Activated CD4-positive, alpha-beta T cell treated with anti-CD3 and anti-CD28 coated beads, Interleukin-2, amount 10 ng/mL, durations not matched to agents 24 days and 14 days (primary cell): ENCODE measurements at regions not wholly inside any gene's neighbourhood (a gene's known extent, or its start where the extent isn't known, plus 50 kb on each side); places are given as distances from the start of the nearest gene placed in this dataset.

Experiments used
- DNase-seq: peaks from one replicate; pipeline ENCODE4 v3.0.0; 2022
- H3K27ac Mint-ChIP-seq: one replicate; pipeline ENCODE4 v1.8.0; 2022; ENCODE audit warnings: mild to moderate bottlenecking, mixed read lengths
- H3K27me3 Mint-ChIP-seq: one replicate; pipeline ENCODE4 v1.8.0; 2022; ENCODE audit warnings: mixed read lengths
- H3K36me3 Mint-ChIP-seq: one replicate; pipeline ENCODE4 v1.8.0; 2022; ENCODE audit warnings: low read depth, mild to moderate bottlenecking, mixed read lengths
- H3K4me1 Mint-ChIP-seq: one replicate; pipeline ENCODE4 v1.8.0; 2021; ENCODE audit warnings: mixed read lengths
- H3K4me3 Mint-ChIP-seq: one replicate; pipeline ENCODE4 v1.8.0; 2022; ENCODE audit warnings: mild to moderate bottlenecking, moderate library complexity, mixed read lengths
- H3K9me3 Mint-ChIP-seq: one replicate; pipeline ENCODE4 v1.8.0; 2021; ENCODE audit warnings: mixed read lengths
- intact Hi-C: fragments of 100-400 bp; cut with micrococcal nuclease; formaldehyde crosslinking; loops from one replicate; pipeline ENCODE4 v1.15.1; 2023

DNA sequence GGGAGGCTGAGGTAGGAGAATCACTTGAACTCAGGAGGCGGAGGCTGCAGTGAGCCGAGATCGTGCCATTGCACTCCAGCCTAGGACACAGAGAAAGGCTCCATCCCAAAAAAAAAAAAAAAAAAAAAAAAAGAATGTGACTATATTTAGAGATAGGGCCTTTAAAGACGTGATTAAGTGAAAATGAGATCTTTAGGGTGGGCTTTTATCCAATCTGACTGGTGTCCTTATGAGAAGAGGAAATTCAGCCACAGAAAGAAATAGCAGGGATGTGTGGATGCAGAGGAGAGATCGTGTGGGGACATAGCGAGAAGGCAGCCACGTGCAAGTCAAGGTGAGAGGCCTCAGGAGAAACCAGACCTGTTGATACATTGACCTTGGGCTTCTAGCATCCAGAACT, 69.9 kb upstream of the ACSL3 start:
- H3K9me3 Mint-ChIP-seq: peaks cover 9% of the 10 kb centered on the region
- no peaks in the 10 kb centered on the region for H3K36me3 Mint-ChIP-seq
- H3K4me3 Mint-ChIP-seq: no peak overlapping the region
- no peak for DNase-seq
- H3K27ac Mint-ChIP-seq: no peak overlapping the region
- H3K4me1 Mint-ChIP-seq: peaks cover 14% of the 10 kb centered on the region
- peaks cover 5% of the 10 kb centered on the region for H3K27me3 Mint-ChIP-seq
- intact Hi-C loops: no loop called here

DNA sequence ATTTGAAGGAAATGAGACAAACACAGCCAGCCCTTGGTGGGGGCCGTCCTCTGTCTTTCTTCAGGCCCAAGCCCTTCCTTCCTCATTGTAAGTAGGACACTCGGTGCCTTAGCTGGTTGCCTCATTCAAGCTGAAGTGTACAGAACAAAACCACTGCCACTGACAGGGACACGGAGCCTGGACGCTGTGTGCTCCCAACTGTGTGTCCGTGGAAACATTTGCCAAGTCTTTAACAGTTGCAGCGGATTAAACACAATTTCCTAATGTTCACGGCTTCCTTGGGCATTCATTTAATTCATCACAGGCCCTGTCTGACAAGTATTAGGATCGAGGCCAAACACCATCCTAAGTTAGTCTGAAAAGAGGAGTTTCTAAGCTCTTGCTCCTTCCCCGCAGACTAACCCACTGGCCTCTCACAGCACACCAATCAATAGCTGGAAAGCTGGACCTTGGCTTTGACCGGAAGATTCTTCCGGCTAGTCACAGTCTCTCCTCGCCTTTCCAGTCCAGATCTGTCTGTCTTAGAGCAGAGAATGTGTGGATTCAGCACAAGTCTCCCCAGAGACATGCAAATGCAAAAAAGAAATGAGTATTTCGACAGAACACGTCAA, 68.7 kb upstream of the ACSL3 start:
- Mint-ChIP-seq H3K4me3 (no peak overlapping the region), H3K27ac (no peak overlapping the region), H3K27me3 (peaks cover 2% of the 10 kb centered on the region), H3K9me3 (peaks cover 1% of the 10 kb centered on the region), H3K36me3 (no peaks in the 10 kb centered on the region), H3K4me1 (peaks cover 11% of the 10 kb centered on the region)
- intact Hi-C loops: no loop called here
- no peak for DNase-seq

DNA sequence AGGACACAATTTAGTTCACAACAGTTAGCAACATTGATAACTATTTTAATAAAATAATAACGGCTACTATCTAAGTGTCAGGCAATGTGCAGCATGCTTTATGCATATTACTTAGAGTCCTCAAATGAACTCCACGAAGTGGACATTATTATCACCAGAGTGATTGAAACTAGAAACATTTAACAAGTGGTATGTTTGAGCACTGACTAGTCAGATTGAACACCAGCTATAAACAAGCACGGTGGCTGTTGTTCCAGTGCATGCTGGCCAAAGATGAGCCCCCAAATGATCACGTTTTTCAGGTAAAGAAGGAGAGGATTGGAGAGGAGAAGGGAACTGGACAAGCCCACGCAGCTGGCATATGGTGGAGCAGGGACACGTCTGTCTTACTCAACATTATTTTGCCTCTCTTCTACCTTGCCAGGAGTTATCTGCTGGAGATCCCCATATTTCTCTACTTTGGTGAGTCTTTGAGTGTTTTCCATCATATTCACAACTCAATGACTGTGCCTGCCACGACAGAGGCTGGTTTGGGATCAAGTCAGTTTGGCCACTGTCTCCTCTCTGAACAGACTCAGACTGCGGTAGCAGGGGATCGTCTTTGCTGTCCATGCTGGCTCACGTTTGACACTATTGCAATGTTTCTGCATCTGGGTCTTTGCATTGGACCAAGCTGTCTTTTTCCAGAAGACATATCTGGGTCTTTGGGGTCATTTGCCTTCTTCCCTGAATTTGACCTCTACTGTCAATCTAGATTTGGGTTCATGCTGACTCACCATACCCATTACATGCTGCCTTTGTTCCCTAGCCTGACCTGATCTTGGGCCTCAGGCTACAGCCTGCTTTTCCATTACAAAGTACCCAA, 66.0 kb upstream of the ACSL3 start:
- DNase-seq: no peak
- Mint-ChIP-seq H3K27ac (no peak overlapping the region), H3K36me3 (no peaks in the 10 kb centered on the region), H3K4me3 (no peak overlapping the region), H3K4me1 (peaks cover under 1% of the 10 kb centered on the region), H3K27me3 (peaks cover 2% of the 10 kb centered on the region), H3K9me3 (no peaks in the 10 kb centered on the region)
- intact Hi-C loops: loop anchor here (5.0 kb wide), 1 partner anchor 107 kb away; no protein-coding TSS in a partner anchor

DNA sequence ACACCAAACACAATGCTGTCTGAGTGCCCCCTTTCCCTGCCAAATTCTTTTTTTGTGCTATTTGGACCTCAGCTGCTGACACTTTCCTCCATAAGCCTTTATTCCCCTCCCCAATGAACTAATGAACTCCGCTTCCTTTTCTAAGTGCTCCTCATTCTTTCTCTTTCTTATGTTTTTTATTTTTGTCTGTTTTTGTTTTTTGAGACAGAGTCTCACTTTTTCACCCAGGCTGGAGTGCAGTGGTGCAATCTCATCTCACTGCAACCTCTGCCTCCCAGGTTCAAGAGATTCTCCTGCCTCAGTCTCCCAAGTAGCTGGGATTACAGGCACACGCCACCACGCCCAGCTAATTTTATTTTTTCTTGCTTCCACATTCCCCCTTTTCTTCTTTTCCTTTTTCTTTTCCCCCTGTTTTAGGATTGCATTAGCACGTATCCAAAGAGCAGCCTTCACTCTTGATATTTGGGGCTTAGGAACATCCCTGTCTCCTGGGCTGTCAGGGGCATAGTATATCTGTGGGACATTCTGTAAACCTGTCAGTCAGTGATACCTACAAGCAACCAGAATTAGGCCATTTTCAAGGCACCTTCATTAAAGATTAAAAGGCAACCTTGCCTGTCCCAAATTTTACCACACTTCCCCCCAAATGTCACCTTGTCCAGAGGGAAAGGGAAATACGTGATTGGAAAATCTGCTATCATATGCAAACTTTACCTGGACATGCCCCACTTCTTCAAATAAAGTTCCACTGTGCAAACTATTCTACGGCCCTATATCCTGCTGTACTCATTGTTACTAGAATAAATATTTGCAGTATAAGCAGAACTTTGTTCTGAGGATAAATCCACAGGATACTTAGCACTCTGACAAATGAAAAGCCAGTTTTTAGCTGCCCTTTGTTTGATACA, 65.1 kb upstream of the ACSL3 start:
- Mint-ChIP-seq H3K27me3 (peaks cover 2% of the 10 kb centered on the region), H3K27ac (no peak overlapping the region), H3K36me3 (no peaks in the 10 kb centered on the region), H3K9me3 (no peaks in the 10 kb centered on the region), H3K4me1 (no peaks in the 10 kb centered on the region), H3K4me3 (no peak overlapping the region)
- intact Hi-C loops: loop anchor here (5.0 kb wide), 1 partner anchor 107 kb away; no protein-coding TSS in a partner anchor
- no peak for DNase-seq

DNA sequence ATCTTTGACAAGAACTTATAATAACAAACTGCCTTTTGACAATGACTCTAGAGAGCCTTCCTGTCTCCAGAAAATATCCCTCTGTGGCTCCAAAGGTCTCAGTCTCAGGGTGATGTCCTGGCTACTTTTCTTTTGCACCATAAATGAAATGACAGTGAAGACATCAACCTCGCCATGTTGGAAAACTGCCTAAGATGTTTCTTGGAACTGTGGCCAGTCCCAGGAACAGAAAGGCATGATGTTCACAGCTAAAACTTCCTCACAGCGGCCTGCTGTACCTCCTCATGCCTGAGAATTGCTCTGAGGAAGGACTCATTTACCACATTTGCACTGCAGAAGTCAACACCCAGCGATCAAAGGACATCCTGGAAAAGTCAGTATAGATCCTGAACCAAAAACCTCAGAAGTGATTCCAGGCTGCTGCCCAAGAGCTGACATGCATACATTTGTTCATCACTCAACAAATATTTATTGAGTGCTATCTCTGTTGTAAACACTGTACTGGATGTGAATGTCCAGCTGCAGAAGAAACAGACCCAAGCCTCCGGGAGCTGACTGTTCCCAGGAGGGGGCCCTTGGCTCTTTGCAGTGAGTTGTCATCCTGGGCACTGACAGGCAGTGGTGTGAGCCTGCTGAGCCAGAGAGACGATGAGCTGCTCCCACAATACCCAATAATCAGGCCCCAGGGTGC, 64.3 kb upstream of the ACSL3 start:
- Mint-ChIP-seq H3K36me3 (no peaks in the 10 kb centered on the region), H3K27me3 (peaks cover 2% of the 10 kb centered on the region), H3K9me3 (no peaks in the 10 kb centered on the region), H3K4me3 (no peak overlapping the region), H3K4me1 (no peaks in the 10 kb centered on the region), H3K27ac (no peak overlapping the region)
- intact Hi-C loops: loop anchor here (5.0 kb wide), 1 partner anchor 106 kb away; no protein-coding TSS in a partner anchor
- no peak for DNase-seq

DNA sequence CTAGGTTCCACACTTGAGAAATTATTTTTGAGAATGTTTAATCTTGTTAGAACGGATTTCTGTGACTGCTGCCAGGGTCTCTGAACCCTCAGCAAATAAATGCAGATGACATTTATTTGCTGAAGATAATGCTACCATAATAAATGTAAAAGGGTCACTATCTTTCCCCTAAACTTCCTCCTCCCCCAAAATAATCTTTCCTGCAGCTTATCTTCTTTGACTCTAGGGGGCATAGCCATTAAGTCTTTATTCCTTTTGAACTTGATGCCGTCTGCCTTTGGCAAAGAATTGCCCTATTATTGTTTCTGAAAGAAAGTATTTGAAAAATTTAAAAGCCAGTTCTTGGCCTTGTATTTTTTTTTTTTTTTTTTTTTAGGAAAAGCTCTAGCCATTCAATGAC, 63.6 kb upstream of the ACSL3 start:
- intact Hi-C loops: loop anchor here (5.0 kb wide), 1 partner anchor 105 kb away; no protein-coding TSS in a partner anchor
- Mint-ChIP-seq H3K4me3 (no peak overlapping the region), H3K27ac (no peak overlapping the region), H3K27me3 (peaks cover 4% of the 10 kb centered on the region), H3K9me3 (no peaks in the 10 kb centered on the region), H3K36me3 (no peaks in the 10 kb centered on the region), H3K4me1 (no peaks in the 10 kb centered on the region)
- no peak for DNase-seq

DNA sequence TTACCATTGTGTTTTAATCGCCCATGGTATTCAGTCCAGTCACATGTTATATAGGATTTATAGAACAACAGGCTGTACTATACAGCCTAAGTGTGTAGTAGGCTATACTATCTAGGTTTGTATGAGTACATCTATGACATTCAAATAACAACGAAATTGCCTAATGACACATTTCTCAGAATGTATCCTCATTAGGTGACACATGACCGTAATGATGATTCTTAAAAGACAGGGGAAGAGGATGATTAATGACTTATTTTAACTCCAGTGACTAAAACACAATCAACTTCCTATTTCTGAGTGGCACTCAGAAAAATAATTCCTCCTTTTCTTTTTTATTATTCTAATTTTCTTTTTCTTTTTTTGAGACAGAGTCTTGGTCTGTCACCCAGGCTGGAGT, 63.0 kb upstream of the ACSL3 start:
- Mint-ChIP-seq H3K4me3 (no peak overlapping the region), H3K27ac (no peak overlapping the region)
- intact Hi-C loops: loop anchor here (5.0 kb wide), 1 partner anchor 104 kb away; no protein-coding TSS in a partner anchor

DNA sequence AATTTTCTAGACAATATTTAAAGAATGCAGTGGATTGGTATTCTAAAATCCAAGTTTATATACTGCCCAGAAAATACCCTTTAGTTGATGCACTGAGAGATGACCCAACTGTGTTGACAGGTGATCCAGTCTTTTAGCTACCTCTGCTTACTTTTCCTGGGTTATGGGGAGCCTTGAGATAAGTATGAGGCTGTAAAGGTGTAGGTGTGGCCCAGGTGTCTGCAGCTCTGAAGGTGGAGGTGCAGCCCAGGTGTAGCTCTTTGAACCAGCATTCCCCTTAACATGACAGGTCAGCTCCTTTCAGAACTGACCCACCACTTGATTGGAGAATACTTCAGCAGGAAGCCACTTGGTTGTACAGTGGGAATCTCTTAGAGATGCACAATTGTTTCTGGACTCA, 62.3 kb upstream of the ACSL3 start:
- intact Hi-C loops: loop anchor here (5.0 kb wide), 1 partner anchor 104 kb away; no protein-coding TSS in a partner anchor
- Mint-ChIP-seq H3K27ac (no peak overlapping the region), H3K4me3 (no peak overlapping the region), H3K4me1 (no peaks in the 10 kb centered on the region), H3K27me3 (peaks cover 6% of the 10 kb centered on the region), H3K9me3 (no peaks in the 10 kb centered on the region), H3K36me3 (no peaks in the 10 kb centered on the region)
- no peak for DNase-seq

More for the DNA sequence above, 63.0 kb upstream of the ACSL3 start:
- no peaks in the 10 kb centered on the region for H3K36me3 Mint-ChIP-seq
- no peaks in the 10 kb centered on the region for H3K4me1 Mint-ChIP-seq
- no peak for DNase-seq
- H3K27me3 Mint-ChIP-seq: peaks cover 5% of the 10 kb centered on the region
- H3K9me3 Mint-ChIP-seq: no peaks in the 10 kb centered on the region

DNA sequence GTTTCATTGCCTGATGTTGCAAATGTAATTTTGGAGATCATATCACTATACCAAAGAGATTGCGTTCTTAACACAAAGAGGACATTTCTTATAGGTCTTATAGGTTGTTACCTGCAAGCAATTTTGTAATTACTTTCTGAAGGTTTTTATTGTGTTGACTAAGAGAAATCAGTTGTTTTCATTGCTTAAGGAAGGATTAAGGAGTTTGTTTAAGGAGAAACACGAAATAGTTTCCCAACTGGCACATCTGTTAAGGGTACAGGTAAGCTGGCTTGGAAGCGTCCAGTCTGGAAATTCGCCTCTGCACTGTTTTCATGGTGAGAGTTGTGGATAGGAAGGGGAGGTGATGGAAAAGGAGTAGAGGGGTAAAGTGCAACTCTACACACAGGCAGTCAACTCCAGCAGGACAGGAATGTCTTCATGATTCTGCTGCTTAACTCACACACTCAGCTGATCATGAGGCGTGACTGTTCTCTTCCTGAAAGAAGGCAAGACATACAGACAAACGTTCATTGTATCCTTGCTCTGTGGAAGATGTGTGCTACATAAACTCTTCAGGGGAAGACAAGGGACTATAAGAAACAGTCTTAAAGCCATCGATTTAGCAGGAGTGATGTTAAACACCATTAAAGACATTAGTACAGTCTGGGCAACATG, 61.4 kb upstream of the ACSL3 start:
- H3K9me3 Mint-ChIP-seq: no peaks in the 10 kb centered on the region
- intact Hi-C loops: loop anchor here (5.0 kb wide), 1 partner anchor 103 kb away; no protein-coding TSS in a partner anchor

DNA sequence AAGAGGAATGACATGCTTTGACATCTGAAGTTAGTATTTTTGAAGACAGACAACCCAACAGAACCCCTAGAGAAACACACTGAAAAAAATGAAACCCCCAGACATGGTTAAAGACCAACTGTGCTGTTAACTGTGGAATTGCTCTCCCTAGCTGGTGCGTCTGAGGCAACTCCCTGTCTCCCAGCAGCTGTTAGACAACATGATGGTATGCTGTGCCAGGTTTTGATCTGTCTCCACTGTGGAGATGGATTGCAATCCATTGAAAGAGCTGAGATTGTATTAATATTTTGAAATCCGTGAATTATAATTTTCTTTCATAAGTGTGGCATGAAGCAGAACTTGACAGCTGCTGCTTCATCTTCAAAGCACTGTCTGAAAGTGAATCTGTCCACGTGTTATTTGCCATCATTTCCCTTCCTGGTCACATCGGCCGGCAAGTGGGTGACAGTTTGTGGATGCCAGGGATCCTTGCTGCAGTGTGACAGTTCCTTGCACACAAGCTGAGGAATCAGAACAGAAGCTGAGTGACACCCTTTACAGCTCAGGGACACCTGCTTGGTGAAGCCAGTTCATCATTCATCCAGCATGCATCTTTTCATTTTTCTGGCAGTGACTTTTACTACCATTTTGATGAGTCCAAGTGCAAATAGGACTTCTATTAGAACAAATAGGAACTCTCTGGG, 58.2 kb upstream of the ACSL3 start:
- intact Hi-C loops: no loop called here
- Mint-ChIP-seq H3K4me3 (no peak overlapping the region), H3K36me3 (no peaks in the 10 kb centered on the region), H3K27ac (no peak overlapping the region), H3K4me1 (no peaks in the 10 kb centered on the region), H3K27me3 (peaks cover 15% of the 10 kb centered on the region), H3K9me3 (no peaks in the 10 kb centered on the region)
- no peak for DNase-seq

More for the DNA sequence above, 61.4 kb upstream of the ACSL3 start:
- no peaks in the 10 kb centered on the region for H3K4me1 Mint-ChIP-seq
- DNase-seq: no peak
- H3K27me3 Mint-ChIP-seq: peaks cover 11% of the 10 kb centered on the region
- H3K36me3 Mint-ChIP-seq: no peaks in the 10 kb centered on the region
- H3K27ac Mint-ChIP-seq: no peak overlapping the region
- H3K4me3 Mint-ChIP-seq: no peak overlapping the region

DNA sequence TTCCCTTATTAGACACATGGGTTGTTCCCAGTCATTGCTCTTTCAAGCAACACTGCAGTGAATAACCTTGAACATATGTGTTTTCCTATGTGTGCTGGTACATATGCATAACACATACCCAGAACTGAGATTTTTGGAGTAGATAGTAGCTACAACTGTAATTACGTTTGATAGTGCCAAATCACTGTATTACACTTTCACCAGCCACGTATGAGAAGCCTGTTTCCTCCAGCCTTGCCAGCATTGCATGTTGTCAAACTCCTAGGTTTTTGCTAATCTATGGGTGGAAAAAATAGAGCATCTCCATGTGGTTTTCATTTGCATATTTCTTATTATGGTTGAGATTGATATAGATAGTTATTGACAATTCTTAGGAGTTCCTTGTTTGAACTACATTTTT, 56.5 kb upstream of the ACSL3 start:
- H3K4me1 Mint-ChIP-seq: no peaks in the 10 kb centered on the region
- H3K9me3 Mint-ChIP-seq: no peaks in the 10 kb centered on the region
- H3K4me3 Mint-ChIP-seq: no peak overlapping the region
- intact Hi-C loops: no loop called here
- H3K36me3 Mint-ChIP-seq: no peaks in the 10 kb centered on the region
- H3K27me3 Mint-ChIP-seq: peaks cover 18% of the 10 kb centered on the region
- no peak overlapping the region for H3K27ac Mint-ChIP-seq
- DNase-seq: no peak

DNA sequence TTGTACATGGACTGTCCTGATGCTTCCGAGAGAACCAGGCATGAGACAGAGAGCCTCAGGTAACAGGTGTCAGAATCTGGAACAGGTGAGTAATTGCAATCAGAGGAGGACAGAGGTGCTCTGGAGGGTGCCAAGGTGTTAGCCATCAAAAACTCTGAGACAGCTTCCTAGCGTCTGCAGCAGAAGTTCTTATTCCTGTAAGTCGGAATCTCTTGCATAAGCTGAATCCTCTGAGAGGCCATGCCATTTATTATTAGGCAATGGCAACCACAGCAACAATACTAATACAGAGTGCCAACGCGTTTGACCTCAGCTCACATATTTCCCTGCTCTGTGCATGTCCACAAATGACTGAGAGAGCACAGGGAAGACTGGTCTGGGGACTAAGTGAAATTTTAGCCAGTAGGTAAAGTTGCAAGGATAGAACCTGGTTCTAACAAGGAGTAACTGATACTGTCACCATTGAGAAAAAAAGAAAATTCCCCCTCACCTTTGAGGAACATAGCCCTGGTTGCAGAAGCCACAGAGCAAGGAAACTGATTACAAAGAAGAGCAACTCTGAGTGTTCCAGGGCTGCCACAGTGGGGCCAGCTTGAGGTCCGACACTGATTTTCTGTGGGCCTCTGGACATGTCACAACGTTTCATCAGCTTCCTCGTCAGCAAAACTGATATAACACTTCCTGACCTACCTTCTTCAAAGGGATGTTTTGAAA, 55.1 kb upstream of the ACSL3 start:
- Mint-ChIP-seq H3K4me3 (no peak overlapping the region), H3K36me3 (no peaks in the 10 kb centered on the region), H3K9me3 (no peaks in the 10 kb centered on the region), H3K27me3 (peaks cover 21% of the 10 kb centered on the region), H3K4me1 (no peaks in the 10 kb centered on the region), H3K27ac (no peak overlapping the region)
- intact Hi-C loops: no loop called here
- no peak for DNase-seq
